GM18505 (cell line): ENCODE measurements at regions not wholly inside any gene's neighbourhood (a gene's known extent, or its start where the extent isn't known, plus 50 kb on each side); places are given as distances from the start of the nearest gene placed in this dataset.

ENCODE experiments used
- ATAC-seq: cut with Tn5 transposase; IDR thresholded peaks from one replicate; pipeline ENCODE4 v1.9.1; 2021; ENCODE audit not compliant: unreplicated experiment
- POLR2A ChIP-seq: IDR thresholded peaks from 4 replicates; pipeline ENCODE4 v1.6.1; 2011; ENCODE audit warnings: borderline replicate concordance; ENCODE audit not compliant: insufficient read depth, insufficient read length; ENCODE audit errors: extremely low read depth

DNA sequence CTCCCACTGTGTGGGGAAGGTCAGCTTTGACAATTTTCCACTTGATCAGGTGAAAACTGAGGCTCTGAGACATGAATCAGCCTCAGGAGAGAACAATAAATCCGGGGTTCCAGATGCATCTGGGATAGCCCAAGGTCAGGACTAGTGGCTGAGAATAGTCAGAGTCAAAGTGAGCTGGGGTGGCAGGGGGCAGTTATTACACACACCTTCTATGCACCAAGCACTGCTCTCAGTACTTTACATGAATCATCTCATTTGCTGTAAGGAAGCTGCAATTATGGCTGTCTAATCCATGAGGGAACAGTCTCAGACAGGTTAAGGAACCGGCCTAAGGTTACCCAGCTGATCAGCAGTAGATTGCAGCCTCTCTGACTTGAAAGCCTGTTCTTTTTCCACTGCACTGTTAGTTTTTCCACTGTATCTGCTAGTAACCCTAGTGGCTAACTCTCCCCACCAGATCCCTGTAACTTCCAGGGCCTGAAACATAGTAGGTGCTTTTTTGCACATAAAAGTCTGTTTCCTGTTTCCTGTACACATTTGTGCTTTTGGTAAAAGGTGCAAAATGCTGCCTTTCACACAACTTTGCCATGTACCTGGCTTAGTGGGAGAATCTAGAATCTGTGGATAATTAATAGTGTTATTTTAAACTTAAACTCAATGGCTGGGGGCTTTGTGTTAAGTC lies 125.9 kb downstream of the EMX2 start:
- no peak for TF ChIP-seq POLR2A
- no peak for ATAC-seq

DNA sequence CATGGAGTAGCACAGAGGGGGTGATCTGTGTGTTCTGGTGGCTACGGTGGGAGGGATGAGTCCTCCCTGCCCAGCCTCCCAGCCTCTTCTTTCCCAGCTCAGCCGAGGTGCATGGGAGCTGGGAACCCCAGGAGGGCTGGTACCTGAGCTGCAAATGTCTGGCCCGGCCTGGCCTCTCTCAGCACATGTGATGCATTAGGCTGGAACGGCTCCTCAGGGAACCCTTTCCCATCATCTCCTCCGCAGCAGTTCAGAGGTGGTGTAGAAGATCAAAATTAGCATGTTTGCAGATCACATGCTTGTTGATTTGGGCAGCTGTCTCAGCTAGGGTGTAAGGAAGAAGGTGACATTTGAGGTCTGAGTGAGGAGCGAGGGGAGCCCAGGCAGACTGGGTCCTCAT lies 126.6 kb downstream of the EMX2 start:
- no peak for TF ChIP-seq POLR2A
- ATAC-seq: no peak

GRCh38 chr10:117670116-117670904 lies 127.8 kb downstream of the EMX2 start:
- no peak for ATAC-seq
- TF ChIP-seq POLR2A: no peak

- no peak for TF ChIP-seq POLR2A
- no peak for ATAC-seq
Measured at GRCh38 chr10:117673230-117674010, 130.9 kb downstream of the EMX2 start.

DNA sequence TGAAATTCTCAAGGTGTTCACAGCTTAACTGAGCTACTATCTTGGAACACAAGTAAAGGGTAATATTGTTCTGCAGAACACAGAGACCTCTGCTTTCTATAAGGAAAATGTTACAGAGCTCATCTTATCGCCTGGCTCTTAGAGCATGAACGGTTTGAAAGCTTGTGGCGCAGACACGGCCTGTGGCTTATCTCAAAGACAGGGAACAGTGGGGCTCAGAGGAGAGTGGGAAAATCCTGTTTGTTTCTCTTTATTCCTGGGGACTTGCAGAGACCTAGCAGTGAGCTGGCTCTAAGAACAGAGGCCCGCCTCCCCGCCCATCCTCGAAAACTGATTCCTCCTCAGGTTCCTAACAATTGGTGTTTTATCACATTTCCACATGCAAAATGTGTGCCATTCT lies 131.7 kb downstream of the EMX2 start:
- no peak for ATAC-seq

GRCh38 chr10:117674646-117675045 lies 132.1 kb downstream of the EMX2 start:
- TF ChIP-seq POLR2A: no peak

More for the DNA sequence above, 131.7 kb downstream of the EMX2 start:
- no peak for TF ChIP-seq POLR2A

DNA sequence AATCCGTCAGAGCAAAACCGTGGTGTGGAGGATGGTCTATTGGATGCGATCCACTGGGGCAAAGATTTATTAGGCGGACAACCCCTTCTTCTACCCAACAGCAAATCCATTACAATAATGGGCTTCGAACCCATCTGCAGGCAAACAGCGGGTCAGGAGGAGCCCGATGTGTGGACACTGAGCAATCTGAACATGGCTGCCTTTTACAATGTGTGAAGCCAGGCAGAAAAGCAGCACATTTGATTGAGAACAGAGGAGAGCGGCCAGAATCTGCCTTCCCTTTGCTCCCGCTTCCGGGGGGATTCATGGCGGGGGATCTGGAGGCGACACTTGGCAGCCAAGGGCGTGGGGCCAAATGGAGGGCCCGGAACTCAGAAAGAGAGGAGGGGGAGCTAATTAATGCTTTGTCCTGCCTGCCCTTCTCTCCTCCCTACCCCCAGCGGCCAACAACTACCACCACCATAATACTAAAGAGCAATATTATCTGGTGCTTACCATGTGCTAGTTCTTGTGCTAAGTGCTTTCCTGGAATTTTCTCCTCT lies 133.0 kb downstream of the EMX2 start:
- no peak for TF ChIP-seq POLR2A
- ATAC-seq: no peak

More at GRCh38 chr10:117674646-117675045, 132.1 kb downstream of the EMX2 start:
- ATAC-seq: no peak

GRCh38 chr10:117677239-117677638 lies 134.7 kb downstream of the EMX2 start:
- ATAC-seq: no peak
- TF ChIP-seq POLR2A: no peak

DNA sequence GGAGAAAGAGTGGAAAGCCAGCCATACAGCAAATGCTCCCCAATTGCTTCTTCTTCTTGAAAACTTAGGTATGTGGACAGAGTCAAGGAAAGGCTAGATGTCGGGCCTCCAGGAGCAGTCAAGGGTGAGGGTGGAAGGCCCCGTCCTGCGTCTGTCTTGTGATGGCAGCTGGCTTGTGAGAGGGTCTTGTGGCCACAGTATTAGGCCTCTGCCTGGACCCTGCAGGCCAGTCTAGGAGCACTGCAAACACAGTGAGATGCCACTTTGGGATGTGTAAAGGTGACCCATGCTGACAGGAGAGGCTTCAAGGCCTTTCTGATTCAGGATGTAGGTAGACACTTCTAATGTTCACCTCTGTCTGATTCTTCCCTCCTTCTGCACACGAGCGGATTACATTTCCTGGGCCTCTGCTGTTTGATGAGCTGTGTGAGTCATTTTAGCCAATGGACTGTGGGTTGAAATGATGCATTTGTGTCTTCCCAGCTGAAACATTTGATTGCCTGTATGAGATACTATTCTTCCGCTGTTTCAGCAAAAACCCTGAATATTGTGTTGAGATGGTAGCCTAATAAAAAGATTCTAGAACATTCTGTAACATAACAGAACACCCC lies 135.4 kb downstream of the EMX2 start:
- no peak for ATAC-seq
- TF ChIP-seq POLR2A: no peak

DNA sequence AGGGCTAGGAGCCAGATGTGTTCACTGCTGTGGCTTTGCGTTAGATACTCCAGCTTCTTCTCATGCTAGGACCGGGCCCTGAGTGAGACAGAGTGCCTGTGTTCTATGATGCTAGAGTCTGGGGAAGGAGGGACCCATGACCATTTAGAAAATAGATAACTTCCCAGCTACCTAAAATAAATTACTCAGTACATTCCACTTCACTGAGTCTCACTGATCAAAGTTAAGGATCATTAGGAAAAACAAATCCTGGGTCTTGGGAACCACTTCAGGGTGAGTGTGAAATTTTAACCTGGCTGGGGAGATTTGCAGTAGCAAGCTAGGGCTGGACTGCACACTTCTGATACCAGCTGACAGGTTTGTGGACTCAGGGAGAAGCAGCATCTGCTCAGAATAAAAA lies 138.1 kb downstream of the EMX2 start:
- ATAC-seq: no peak
- TF ChIP-seq POLR2A: no peak

DNA sequence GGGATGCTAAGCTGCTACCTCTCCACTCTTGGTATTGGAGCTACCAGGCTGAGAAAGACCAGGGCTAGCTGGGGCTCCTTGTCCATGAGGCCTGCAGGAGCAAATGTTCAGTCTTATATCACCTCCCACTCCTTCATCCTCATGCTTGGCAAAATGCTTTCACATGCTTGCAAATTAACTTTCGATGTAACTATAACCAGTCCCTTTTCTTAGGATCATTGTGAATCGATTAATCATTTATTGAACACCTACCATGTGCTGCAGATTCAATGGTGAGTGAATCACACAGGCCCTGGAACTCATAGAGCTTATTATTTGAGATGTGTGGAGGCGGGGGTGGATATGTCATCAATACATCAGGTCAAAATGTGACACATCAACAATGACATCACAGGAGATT lies 138.6 kb downstream of the EMX2 start:
- TF ChIP-seq POLR2A: no peak
- no peak for ATAC-seq

GRCh38 chr10:117684046-117684610 lies 141.6 kb downstream of the EMX2 start:
- no peak for TF ChIP-seq POLR2A
- ATAC-seq: no peak
